Common myeloid progenitor, CD34-positive (primary cell): ENCODE measurements at regions not wholly inside any gene's neighbourhood (a gene's known extent, or its start where the extent isn't known, plus 50 kb on each side); places are given as distances from the start of the nearest gene placed in this dataset.

Experiments
- CTCF ChIA-PET: fragments of 350-600 bp; sonication (Branson Sonifier 250); formaldehyde crosslinking; loops from one replicate; lab custom pipeline; 2021; ENCODE audit warnings: antibody characterized with exemption; lab: Charles Lee
- POLR2A ChIA-PET: fragments of 350-600 bp; sonication (Branson Sonifier 250); formaldehyde crosslinking; loops from one replicate; lab custom pipeline; 2021; ENCODE audit warnings: antibody characterized with exemption; lab: Charles Lee
- DNase-seq, 3 donors: peaks; one replicate each; pipeline versions ENCODE4 v3.0.0 to v3.0.0-alpha.2; 2013
- H3K27ac ChIP-seq, 2 experiments: 1 replicate in 1 of 2; 2 replicates in 1 of 2; pipeline ENCODE4 v1.7.0; 2013; ENCODE audit warnings: inconsistent platforms in 2 of 2, low read length in 2 of 2, mild to moderate bottlenecking in 2 of 2, low read depth in 1 of 2, moderate library complexity in 1 of 2; ENCODE audit not compliant: severe bottlenecking in 2 of 2, insufficient read depth in 1 of 2, poor library complexity in 1 of 2
- H3K27me3 ChIP-seq, 5 experiments: replicated peaks in 2 of 5; 1 replicate in 3 of 5; 2 replicates in 2 of 5; pipeline versions ENCODE4 v1.6.1 to v1.7.0; 2013; ENCODE audit warnings: low read length in 4 of 5, mild to moderate bottlenecking in 2 of 5, moderate library complexity in 2 of 5, inconsistent platforms in 1 of 5; ENCODE audit not compliant: insufficient read depth in 5 of 5, control insufficient read depth in 4 of 5
- H3K36me3 ChIP-seq, 4 experiments: 1 replicate in 2 of 4; 2 replicates in 2 of 4; pipeline versions ENCODE4 v1.6.1 to v1.7.0; 2013; ENCODE audit warnings: low read length in 3 of 4, control low read depth in 1 of 4, mild to moderate bottlenecking in 1 of 4; ENCODE audit not compliant: control insufficient read depth in 4 of 4, insufficient read depth in 4 of 4
- H3K4me1 ChIP-seq, 4 experiments: 1 replicate in 3 of 4; 2 replicates in 1 of 4; pipeline versions ENCODE4 v1.6.1 to v1.7.1; 2013; ENCODE audit warnings: low read length in 3 of 4, mild to moderate bottlenecking in 3 of 4, control low read depth in 1 of 4, inconsistent platforms in 1 of 4, moderate library complexity in 1 of 4; ENCODE audit not compliant: control insufficient read depth in 4 of 4, insufficient read depth in 4 of 4; ENCODE audit errors: control extremely low read depth in 1 of 4
- H3K4me3 ChIP-seq, 7 experiments: 1 replicate in 4 of 7; 2 replicates in 3 of 7; pipeline versions ENCODE4 v1.5.1 to v1.7.0; 2013; ENCODE audit warnings: mild to moderate bottlenecking in 7 of 7, low read length in 6 of 7, moderate library complexity in 6 of 7, inconsistent platforms in 2 of 7, low read depth in 2 of 7, control low read depth in 1 of 7; ENCODE audit not compliant: insufficient read depth in 4 of 7, control insufficient read depth in 1 of 7; ENCODE audit errors: extremely low read depth in 1 of 7
- H3K9me3 ChIP-seq, 5 experiments: 1 replicate in 4 of 5; 2 replicates in 1 of 5; pipeline versions ENCODE4 v1.6.1 to v1.7.1; 2013; ENCODE audit warnings: low read length in 4 of 5, mild to moderate bottlenecking in 2 of 5, inconsistent platforms in 1 of 5, low read depth in 1 of 5, moderate library complexity in 1 of 5; ENCODE audit not compliant: control insufficient read depth in 4 of 5, insufficient read depth in 2 of 5; ENCODE audit errors: control extremely low read depth in 1 of 5
- WGBS: methylation state at CpG from one replicate; pipeline ENCODE4 v1.1.5; 2013; ENCODE audit not compliant: insufficient coverage; 5-methylcytosine and 5-hydroxymethylcytosine counted together

DNA sequence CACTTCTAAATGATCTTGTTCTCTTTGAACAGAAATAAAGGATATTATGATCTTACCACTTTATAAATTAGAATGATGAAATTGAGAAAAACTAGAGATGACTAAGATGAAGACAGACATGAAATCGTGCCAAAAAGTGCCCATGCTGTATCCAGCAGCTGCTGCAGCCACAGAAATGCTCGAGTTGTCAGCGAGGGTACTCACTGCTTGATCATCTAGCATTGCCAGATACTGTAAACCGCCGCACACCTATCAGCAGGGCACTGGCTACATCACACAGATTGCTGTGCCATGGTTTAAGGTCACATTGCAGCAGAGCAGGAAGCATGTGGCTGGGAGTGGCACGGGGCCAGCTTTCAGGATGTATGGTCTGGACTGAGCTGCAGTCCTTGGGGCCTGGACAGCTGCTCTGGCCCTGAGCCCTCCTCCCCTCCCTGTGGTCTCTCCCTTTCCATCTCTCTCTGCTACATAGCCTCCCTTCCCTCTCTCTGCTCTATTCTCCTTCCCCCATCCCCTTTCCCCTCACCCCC, 51.0 kb upstream of the SEPTIN5 start:
- POLR2A ChIA-PET = no interaction called here
- Histone ChIP-seq H3K27ac (no peak overlapping the region), H3K9me3 (no peaks in the 10 kb centered on the region), H3K36me3 (no peaks in the 10 kb centered on the region), H3K27me3 (no peaks in the 10 kb centered on the region), H3K4me3 (no peak overlapping the region), H3K4me1 (peaks cover 0 to 14% (median 7%) of the 10 kb centered on the region in 4 experiments)
- WGBS = 0% methylated on average over 4 of the region's 6 CpGs
- peak; percentile 51 to 89 (median 84) for DNase-seq
- CTCF ChIA-PET = interaction anchor here (1.1 to 1.2 kb wide), 2 partner anchors 14 to 17 kb away, joined by 3 read pairs; no protein-coding TSS in a partner anchor

DNA sequence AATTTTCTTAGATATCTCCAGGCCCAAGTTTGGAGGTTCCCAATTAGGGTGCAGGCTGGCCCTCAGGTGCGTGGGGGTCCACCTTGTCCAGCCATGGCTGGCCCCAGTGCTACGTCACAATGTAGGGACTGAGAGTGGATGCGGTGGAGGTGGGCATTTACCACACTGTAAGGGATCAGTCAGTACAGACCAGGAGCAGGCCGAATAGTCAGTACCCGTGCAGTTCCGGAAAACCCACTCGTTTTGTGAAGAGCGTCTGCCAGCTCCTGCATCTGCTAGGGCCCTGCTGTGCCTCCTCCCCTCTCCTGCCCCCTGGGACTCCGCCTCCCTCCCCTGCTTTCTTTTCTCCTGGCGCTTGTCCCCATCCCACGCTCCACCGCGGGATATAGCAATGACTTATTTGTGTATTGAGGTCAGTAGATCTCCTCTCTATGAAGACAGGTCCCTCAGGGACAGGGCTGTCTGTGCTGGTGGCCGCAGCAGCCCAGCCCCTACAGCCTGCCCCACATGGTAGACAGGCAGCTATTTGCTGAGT, 50.4 kb upstream of the SEPTIN5 start:
- peak in 2 of 3 donors; percentile 10 to 25 for DNase-seq
- Histone ChIP-seq H3K9me3 (no peaks in the 10 kb centered on the region), H3K4me3 (no peak overlapping the region), H3K27me3 (no peaks in the 10 kb centered on the region), H3K36me3 (no peaks in the 10 kb centered on the region), H3K27ac (no peak overlapping the region), H3K4me1 (peaks cover 0 to 14% (median 7%) of the 10 kb centered on the region in 4 experiments)
- WGBS = 67% methylated on average over 9 of the region's 14 CpGs
- CTCF ChIA-PET = interaction anchor here (1.1 kb wide), 2 partner anchors 15 to 31 kb away, joined by 3 read pairs; no protein-coding TSS in a partner anchor
- POLR2A ChIA-PET = interaction anchor here (0.7 kb wide), 1 partner anchor 30 kb away, joined by 3 read pairs; no protein-coding TSS in a partner anchor

DNA sequence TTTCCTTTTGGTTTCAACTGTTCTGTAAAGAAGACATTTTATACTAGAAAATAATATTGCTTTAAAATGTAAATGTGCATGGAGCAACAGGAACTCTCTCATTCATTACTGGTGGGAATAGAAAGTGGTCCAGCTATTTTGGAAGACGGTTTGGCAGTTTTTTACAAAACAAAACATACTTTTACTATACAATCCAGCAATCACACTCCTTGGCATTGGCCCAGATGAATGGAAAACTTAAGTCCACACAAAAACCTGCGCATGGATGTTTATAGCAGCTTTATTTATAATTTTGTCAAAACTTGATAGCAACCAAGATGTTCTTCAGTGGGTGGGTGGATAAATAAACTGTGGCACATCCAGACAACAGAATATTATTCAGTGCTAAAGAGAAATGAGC, 49.9 kb upstream of the SEPTIN5 start:
- CTCF ChIA-PET = interaction anchor here (1.1 kb wide), 2 partner anchors 16 to 31 kb away, joined by 3 read pairs; no protein-coding TSS in a partner anchor
- H3K9me3 ChIP-seq = no peaks in the 10 kb centered on the region
- H3K27ac ChIP-seq = no peak overlapping the region
- H3K36me3 ChIP-seq = no peaks in the 10 kb centered on the region
- POLR2A ChIA-PET = interaction anchor here (0.7 kb wide), 1 partner anchor 30 kb away, joined by 3 read pairs; no protein-coding TSS in a partner anchor
- no peaks in the 10 kb centered on the region for H3K27me3 ChIP-seq
- no CpG with 5 or more reads among the region's 2 CpGs for WGBS
- H3K4me3 ChIP-seq = no peak overlapping the region
- H3K4me1 ChIP-seq = peaks cover 0 to 14% (median 7%) of the 10 kb centered on the region in 4 experiments
- no peak for DNase-seq
